NCI-H2171 treated with DMSO at 0.1 percent for 48 hours (cell line): ENCODE measurements at regions not wholly inside any gene's neighbourhood (a gene's known extent, or its start where the extent isn't known, plus 50 kb on each side); places are given as distances from the start of the nearest gene placed in this dataset.
"Not testable (repeated sequence)": the region's sequence is repeated elsewhere in the genome, so short reads cannot be mapped to it uniquely, and the experiment has no call there.

ENCODE experiments used
- DNase-seq: peaks from one replicate; lab custom pipeline; 2025; lab: John Stamatoyannopoulos, UW

GRCh38 chr9:108456903-108457302, 398.9 kb downstream of the ACTL7B start:
- no peak for DNase-seq

DNA sequence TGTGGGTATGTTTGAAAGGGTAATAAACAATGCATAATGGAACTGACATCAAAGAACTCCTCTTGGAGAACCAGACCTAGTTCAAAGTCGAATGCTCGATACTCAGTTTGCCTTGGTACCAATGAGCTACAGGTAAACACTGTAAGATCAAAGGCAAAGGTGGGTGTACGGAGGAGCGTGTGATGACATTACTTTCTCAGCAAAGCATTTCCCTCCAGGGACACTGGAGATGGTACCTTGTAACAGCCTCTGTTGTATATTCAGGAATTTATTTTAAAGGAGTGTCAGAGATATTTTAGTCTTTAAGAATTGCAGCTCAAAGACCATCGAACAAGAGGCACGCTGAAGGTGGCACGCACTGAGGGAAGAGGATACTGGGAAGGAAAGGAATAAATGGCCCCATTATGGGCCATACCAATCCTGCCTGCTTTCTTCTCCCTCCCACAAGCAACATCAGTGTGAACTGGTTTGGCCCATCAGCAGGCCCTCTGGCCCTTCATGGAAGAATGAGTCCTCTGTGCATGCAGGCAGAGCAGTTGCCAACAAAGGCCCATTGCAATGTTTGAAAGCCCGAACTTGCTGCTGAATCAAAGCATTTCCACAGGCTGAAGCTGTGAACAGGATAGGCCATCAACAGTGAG, 410.2 kb downstream of the ACTL7B start:
- no peak for DNase-seq

DNA sequence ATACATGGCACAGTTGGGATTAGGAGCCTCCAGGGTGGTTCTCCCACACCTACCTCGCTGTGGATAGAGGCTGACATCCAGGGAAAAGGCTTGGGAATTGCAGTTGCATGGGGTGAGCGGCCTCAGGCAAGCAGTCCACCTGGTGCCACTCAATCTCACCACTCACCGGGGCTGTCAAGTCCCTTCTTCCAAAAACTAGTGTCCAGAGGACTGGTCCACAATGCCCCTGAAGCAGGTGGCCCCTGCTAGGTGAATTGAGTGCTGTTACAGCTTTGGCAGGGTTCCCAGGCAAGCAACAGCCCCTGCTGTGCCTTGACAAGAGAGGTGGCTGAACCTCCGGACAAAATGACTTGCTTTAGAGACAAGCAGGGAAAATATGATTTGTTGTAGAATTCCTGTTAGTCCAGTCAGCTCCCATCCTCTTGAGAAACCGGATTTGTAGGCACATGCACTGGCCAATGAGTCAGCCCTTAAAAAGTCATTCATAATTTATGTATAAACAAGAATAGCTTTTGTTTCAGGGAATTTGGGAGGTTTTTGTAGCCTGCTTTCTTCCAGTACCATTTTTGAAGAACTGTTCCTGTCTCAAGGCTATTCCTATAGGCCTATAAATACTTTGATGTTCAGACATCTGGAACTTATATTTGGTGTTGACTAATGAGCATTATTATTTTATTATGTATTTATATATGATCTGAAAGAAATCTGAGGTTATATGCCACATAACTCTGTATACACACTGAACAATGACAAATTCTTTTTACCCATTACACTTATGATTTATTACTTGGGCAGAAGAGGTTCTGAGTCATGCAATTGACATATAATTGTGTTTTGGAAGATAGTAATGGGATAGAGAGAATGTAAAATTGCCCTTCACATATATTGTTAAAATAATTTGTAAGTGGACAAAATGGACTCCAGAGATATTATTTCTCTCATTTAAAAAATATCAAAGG, 411.1 kb downstream of the ACTL7B start:
- peak; percentile 3 for DNase-seq

GRCh38 chr9:108443741-108444140, 412.0 kb downstream of the ACTL7B start:
- DNase-seq = no peak

- no peak for DNase-seq
These were observed 412.7 kb downstream of the ACTL7B start for GRCh38 chr9:108443019-108443633.

DNA sequence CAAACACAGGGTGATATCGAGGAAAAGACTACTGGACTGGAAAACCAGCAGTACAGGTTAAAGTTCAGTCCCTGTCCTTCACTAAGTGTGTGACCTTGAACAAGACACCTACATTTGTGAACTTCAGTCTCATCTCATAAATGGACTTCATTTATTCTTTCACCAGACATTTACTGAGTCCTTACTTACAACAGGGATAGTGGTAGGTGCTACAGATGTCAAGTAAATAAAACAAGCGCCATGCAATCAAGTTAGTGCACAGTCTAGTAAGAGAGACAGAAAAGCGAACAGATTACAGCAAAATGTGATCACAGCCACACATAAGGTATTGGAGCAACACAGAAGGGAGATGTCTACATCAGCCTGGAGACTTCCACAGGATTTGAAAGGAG, 413.2 kb downstream of the ACTL7B start:
- DNase-seq = no peak

DNA sequence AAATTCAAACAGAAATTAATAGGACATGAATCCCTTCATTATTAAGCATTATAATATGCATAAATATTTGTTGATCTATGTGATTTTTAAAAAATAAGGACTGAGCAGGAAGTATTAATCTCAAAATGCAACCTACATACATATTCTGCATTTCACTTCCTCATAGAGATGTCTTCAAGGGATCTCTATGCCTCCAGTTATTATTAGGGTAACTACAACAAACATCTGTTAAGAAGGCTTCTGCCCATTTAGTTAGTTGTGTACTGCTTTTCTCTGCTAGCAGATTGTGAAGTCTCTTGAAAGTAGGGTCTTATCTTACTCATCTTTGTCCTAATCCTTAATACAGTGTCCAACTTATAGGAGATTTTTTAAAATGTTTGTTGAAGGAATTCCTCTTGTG, 414.1 kb downstream of the ACTL7B start:
- no peak for DNase-seq

GRCh38 chr9:108441251-108441650, 414.5 kb downstream of the ACTL7B start:
- DNase-seq = no peak

GRCh38 chr9:108439947-108440346, 415.8 kb downstream of the ACTL7B start:
- DNase-seq = no peak

DNA sequence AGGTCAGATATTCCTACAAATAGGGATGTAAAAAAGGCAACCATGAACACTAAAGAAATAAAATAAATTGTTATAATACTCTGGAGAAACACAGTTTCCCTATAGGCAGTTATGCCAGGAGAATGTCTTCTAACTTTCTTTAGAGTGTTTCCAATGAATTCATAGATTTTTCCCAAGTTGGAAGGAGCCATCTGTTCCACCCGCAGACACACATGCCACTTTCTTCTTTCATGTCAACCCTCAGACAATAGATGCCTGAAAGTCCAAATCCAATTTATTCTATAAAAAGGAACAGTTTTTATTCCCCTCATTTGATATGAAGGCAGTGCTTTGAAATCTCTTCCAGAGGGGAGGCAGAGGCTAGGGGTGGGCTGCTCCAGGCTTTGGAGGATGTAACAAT, 418.1 kb downstream of the ACTL7B start:
- DNase-seq = no peak

DNA sequence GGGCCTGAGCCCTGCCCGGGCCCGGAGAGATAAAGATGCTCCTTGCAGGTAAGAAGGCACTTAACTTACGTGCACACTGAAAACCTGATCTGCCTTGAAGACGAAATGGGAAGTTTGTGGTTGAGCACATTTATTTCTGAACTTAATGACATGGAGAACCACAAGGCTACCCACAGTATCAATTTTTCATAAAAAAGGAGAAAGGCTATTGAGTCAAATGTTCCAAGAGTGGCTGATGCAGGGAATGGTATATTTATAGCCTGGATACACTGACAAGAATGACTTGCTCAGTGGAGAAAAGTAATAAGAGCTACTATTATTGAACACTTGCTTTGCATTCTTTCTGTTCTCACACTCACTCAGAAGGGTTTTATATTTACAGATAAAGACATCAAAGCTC, 419.3 kb downstream of the ACTL7B start:
- no peak for DNase-seq

DNA sequence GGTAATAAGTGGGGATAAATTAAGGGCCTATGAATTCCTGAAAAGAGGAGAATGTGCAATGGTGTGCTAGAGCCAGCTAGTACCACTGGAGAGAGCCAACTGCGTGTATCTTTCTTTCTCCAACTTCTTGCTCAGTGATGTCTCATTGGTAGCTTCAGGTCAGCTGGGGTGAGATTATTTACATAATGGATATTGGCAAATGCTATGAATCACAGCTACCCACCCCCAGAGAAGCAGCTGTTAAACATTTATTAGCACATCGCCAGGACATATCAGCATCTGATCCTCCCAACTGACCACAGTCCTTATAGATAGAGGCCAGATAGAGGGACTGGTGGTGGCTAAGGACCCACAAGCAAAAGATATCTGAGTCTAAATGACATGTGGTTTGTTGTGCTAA, 421.3 kb downstream of the ACTL7B start:
- DNase-seq = no peak

GRCh38 chr9:108434036-108434435, 421.8 kb downstream of the ACTL7B start:
- no peak for DNase-seq

- DNase-seq = no peak
These were observed 425.1 kb downstream of the ACTL7B start for GRCh38 chr9:108430655-108431054.

GRCh38 chr9:108427751-108428150, 428.0 kb downstream of the ACTL7B start:
- DNase-seq = no peak

DNA sequence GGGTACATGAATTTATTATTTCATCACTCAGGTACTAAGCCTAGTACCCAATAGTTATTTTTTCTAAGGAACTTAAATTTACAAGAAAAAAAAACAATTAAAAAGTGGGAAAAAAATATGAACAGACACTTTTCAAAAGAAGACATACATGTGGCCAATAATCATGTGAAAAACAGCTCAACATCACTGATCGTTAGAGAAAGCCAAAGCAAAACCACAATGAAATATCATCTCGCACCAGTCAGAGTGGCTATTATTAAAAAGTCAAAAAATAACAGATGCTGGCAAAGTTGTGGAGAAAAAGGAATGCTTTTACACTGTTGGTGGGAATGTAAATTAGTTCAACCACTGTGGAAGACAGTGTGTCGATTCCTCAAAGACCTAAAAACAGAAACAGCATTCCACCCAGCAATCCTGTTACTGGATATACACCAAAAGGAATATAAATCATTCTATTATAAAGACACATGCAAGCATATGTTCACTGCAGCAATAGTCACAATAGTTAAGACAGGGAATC, 429.3 kb downstream of the ACTL7B start:
- DNase-seq = not testable (repeated sequence)

- no peak for DNase-seq
These were observed 432.4 kb downstream of the ACTL7B start for GRCh38 chr9:108423433-108423832.

GRCh38 chr9:108419379-108419778, 436.4 kb downstream of the ACTL7B start:
- DNase-seq = no peak

DNA sequence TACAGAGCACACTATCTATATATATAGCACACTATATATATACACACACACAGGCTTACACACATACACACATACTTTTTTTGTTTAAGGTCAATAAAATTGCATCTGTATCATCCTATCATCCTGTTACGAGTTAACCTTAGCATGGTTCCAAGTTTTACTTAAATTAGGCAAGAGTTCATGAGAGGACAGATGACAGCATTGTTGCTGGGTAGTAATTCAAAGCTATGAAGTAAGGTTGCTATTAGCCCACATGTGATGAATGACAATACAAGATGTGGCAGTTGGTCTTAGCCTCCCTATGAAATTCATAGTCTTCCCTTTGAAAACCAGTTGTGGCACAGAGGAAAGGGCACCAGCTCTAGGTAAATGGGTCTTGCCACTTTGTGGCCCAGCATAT, 438.1 kb downstream of the ACTL7B start:
- no peak for DNase-seq

GRCh38 chr9:108417312-108417711, 438.5 kb downstream of the ACTL7B start:
- DNase-seq = no peak

DNA sequence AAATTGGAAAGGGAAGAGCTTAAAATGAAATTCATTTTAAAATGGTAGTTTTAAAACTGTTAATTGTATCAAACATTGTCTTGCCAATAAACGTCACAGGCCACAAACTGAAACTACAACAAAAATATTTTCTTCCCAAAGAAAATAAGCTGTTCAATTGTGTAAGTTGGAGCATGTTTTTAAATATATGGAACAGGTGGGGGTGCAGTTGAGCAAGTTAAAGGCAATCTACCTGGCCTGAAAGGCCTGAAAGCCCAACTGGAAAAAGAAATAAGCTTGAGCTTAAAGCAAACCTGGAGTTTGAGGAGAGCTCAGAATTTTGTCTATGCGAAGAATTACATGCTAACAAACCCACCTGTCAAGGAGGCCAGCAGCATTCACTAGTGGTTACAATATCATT, 439.5 kb downstream of the ACTL7B start:
- DNase-seq = no peak

- no peak for DNase-seq
These were observed 442.0 kb downstream of the ACTL7B start for GRCh38 chr9:108413809-108414208.

DNA sequence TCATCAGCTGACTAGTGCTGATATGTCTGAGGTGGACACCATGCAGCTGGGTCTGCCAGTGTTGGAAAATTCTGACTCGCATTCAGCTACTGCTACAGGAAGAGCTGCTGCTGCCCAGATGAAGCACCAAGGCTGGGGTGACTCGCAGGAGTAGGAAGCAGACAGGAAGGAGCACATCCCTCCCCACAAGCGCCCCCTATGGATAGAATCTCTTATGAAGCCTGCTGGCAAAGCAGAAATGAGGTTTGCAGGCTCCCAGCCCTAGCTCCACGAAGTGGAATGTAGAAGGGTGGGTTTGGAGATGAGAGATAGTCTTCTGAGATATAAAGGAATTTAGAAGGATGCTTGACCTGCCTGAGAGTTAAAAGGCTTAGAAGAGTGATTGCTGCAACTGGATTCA, 443.0 kb downstream of the ACTL7B start:
- DNase-seq = no peak
